Peyer's patch (tissue), 4 donors: ENCODE measurements at regions not wholly inside any gene's neighbourhood (a gene's known extent, or its start where the extent isn't known, plus 50 kb on each side); places are given as distances from the start of the nearest gene placed in this dataset.
"Not testable (repeated sequence)": the region's sequence is repeated elsewhere in the genome, so short reads cannot be mapped to it uniquely, and the experiment has no call there.

Experiments used
- DNase-seq, 3 donors: peaks; one replicate each; pipeline ENCODE4 v3.0.0-alpha.2; 2017 to 2019
- H3K27ac ChIP-seq, 4 donors: fragments of 200-600 bp; sonication (generic); one replicate each; pipeline ENCODE4 v1.5.1; 2016 to 2019
- H3K27me3 ChIP-seq, 2 donors: fragments of 200-600 bp; sonication (generic); one replicate each; pipeline ENCODE4 v1.5.1; 2019
- H3K36me3 ChIP-seq, 3 donors: fragments of 200-600 bp; sonication (generic); one replicate each; pipeline ENCODE4 v1.5.1; 2016 to 2019
- H3K4me1 ChIP-seq, 4 donors: fragments of 200-600 bp; sonication (generic); one replicate each; pipeline ENCODE4 v1.5.1; 2016 to 2019
- H3K4me3 ChIP-seq, 4 donors: fragments of 200-600 bp; sonication (generic); 1 replicate in 3 of 4; 2 replicates in 1 of 4; pipeline ENCODE4 v1.5.1; 2016 to 2019; ENCODE audit warnings: mild to moderate bottlenecking in 1 of 4
- H3K9me3 ChIP-seq, 4 donors: fragments of 200-600 bp; sonication (generic); one replicate each; pipeline ENCODE4 v1.5.1; 2016 to 2019; ENCODE audit warnings: mild to moderate bottlenecking in 1 of 4
- POLR2A ChIP-seq, 2 donors: fragments of 450-650 bp; IDR thresholded peaks; one replicate each; pipeline ENCODE4 v1.5.1; 2017; ENCODE audit warnings: antibody characterized with exemption in 2 of 2, mild to moderate bottlenecking in 2 of 2, moderate library complexity in 2 of 2
- TF ChIP-seq, protein P1 (sequence below), 6 experiments: fragments of 450-650 bp in 4 of 6; fragments of 200-600 bp in 2 of 6; sonication (generic) in 1 of 6; IDR thresholded peaks; one replicate each; pipeline ENCODE4 v1.5.1; 2017 to 2019; ENCODE audit warnings: antibody characterized with exemption in 6 of 6, mild to moderate bottlenecking in 3 of 6, moderate library complexity in 1 of 6

DNA sequence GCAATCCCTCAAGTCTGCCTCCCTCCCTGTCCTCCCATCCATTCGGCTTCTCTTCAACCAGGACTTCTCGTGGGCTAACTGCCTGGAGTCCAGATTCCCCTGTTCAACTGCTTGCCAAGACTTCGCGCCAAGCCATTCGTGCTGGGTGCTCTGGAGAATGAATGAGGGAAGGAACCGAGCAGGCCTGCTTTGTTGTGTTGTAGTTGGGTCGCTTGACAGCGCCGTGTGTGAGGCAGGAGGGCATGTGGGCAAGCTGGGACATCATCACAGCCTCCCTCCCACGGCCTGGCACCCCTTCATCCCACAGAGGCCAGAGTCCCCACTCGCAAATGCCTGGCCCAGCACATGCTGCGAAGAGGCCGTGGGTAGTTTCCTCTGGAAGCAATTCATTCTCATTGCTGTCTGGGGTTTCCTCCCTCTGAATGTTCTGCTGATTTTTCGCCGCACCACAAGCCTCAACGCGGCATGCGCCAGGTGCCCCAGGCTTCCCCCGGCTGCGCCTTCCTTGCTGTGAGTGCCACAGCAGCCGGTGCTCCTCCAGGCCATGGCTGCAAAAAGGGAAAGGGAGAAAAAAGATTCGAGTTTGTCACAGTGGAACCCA, 336.0 kb downstream of the QKI start:
- Histone ChIP-seq H3K4me1 (no peaks in the 10 kb centered on the region), H3K36me3 (no peaks in the 10 kb centered on the region), H3K4me3 (no peak overlapping the region), H3K9me3 (no peaks in the 10 kb centered on the region), H3K27ac (no peak overlapping the region), H3K27me3 (no peaks in the 10 kb centered on the region)
- DNase-seq: no peak
- no peak for TF ChIP-seq POLR2A (IDR thresholded peaks at IDR 0.05)
- TF ChIP-seq, protein P1, sequence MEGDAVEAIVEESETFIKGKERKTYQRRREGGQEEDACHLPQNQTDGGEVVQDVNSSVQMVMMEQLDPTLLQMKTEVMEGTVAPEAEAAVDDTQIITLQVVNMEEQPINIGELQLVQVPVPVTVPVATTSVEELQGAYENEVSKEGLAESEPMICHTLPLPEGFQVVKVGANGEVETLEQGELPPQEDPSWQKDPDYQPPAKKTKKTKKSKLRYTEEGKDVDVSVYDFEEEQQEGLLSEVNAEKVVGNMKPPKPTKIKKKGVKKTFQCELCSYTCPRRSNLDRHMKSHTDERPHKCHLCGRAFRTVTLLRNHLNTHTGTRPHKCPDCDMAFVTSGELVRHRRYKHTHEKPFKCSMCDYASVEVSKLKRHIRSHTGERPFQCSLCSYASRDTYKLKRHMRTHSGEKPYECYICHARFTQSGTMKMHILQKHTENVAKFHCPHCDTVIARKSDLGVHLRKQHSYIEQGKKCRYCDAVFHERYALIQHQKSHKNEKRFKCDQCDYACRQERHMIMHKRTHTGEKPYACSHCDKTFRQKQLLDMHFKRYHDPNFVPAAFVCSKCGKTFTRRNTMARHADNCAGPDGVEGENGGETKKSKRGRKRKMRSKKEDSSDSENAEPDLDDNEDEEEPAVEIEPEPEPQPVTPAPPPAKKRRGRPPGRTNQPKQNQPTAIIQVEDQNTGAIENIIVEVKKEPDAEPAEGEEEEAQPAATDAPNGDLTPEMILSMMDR (IDR thresholded peaks at IDR 0.05): no peak

DNA sequence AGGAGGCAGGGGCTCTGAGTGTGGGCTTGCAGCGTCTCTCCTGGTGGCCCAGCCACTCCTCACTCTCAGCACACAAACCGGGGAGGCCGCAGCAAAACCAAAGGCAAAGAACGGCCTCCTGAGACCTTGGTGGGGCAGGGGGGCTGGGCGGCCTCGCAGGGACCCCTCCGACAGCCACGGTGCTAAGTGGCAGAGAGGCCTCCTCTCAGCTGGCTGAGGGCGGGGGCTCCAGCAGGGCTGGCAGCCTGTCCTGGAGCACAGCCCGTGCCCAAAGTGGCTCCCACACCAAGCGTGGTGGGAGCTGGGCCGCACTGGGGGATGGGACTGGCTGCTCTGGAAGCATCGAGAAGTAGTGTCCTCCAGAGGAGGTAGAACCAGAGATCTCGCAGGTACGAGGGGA, 334.4 kb downstream of the QKI start:
- TF ChIP-seq, protein P1 (IDR thresholded peaks at IDR 0.05): no peak
- no peak for TF ChIP-seq POLR2A (IDR thresholded peaks at IDR 0.05)
- no peaks in the 10 kb centered on the region for H3K9me3 ChIP-seq

DNA sequence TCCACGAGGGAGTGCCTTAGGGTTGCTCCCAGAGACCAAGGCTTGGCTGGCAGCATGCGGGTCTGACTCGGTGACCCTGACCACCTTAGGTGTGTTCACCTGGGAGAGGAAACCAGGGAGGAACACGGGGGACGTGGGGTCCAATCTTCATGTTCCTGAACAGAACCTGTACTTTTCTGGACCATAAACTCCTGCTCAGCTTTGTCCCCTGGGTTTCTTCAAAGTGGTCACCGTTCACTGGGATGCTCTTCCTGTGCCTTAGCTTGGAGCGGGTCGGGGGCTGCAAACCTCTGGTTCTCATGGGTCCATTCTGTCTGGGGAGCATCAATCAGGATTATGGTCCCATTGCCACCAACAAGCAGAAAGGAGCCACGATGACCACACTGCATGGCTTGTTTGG, 333.5 kb downstream of the QKI start:
- H3K4me3 ChIP-seq: no peak overlapping the region
- H3K36me3 ChIP-seq: no peaks in the 10 kb centered on the region
- no peak overlapping the region for H3K27ac ChIP-seq
- H3K4me1 ChIP-seq: no peaks in the 10 kb centered on the region
- no peak for DNase-seq
- no peaks in the 10 kb centered on the region for H3K27me3 ChIP-seq
- no peak for TF ChIP-seq POLR2A (IDR thresholded peaks at IDR 0.05)
- TF ChIP-seq, protein P1 (IDR thresholded peaks at IDR 0.05): no peak
- no peaks in the 10 kb centered on the region for H3K9me3 ChIP-seq

More for the DNA sequence above, 334.4 kb downstream of the QKI start:
- no peaks in the 10 kb centered on the region for H3K4me1 ChIP-seq
- H3K27me3 ChIP-seq: no peaks in the 10 kb centered on the region
- H3K4me3 ChIP-seq: no peak overlapping the region
- no peak overlapping the region for H3K27ac ChIP-seq
- H3K36me3 ChIP-seq: no peaks in the 10 kb centered on the region
- no peak for DNase-seq

DNA sequence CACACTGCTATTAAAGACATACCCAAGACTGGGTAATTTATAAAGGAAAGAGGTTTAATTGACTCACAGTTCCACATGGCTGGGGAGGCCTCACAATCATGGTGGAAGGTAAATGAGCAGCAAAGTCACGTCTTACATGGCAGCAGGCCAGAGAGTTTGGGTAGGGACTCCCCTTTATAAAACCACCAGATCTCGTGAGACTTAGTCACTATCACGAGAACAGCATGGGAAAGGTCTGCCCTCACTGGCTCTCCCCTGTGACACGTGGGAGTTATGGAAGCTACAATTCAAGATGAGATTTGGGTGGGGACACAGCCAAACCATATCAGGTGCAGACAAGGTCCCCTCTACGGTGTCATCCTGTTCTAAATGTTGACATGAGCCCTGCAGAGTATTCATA, 332.5 kb downstream of the QKI start:
- H3K36me3 ChIP-seq, H3K9me3 ChIP-seq, H3K27ac ChIP-seq, H3K27me3 ChIP-seq, H3K4me1 ChIP-seq, H3K4me3 ChIP-seq, DNase-seq: not testable (repeated sequence)

DNA sequence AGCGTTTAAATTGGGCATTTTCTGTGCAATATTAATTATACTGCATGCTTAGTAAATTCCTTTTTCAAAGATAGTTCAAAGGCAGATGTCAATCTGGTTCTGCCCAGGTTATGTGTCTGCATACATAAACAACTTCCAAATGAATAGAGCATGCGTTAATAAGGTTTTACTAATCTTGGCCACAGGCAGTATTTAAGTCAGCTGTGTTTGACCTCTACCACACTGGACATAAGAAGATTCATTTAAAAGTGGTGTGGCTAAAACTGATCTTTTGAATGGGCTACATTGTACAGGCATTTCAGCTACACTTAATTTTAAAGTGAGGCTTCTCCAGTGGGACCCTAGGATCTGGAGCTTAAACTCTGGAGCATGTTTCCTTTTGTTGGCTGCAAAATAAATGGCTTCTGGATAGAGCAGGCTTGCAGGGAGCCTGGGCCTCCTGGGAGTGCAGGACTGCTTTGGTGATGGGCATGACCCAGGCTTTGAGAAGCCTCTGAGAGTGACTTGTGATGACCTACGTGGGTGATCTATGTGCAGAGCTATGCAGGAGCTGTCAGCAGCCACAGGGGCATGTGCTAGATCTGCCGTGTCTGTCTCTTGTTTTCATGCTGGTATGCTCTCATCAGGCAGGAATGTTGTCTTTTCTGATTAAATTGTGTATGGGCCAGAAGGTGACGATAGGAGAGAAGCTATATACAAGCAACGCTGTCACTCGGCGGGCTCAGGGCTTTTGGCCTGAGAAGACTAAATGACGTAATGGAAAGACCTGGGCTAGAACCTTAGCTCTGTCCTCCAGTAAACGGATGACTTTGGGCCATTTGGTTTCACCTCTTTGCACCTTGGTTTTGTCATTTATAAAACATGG, 331.2 kb downstream of the QKI start:
- H3K27me3 ChIP-seq: no peaks in the 10 kb centered on the region
- H3K9me3 ChIP-seq: peaks cover 0 to 4% (median 0%) of the 10 kb centered on the region in 4 donors
- TF ChIP-seq, protein P1 (IDR thresholded peaks at IDR 0.05): no peak
- no peak for TF ChIP-seq POLR2A (IDR thresholded peaks at IDR 0.05)
- DNase-seq: no peak
- no peaks in the 10 kb centered on the region for H3K36me3 ChIP-seq
- no peak overlapping the region for H3K4me3 ChIP-seq
- no peak overlapping the region for H3K27ac ChIP-seq
- no peaks in the 10 kb centered on the region for H3K4me1 ChIP-seq

DNA sequence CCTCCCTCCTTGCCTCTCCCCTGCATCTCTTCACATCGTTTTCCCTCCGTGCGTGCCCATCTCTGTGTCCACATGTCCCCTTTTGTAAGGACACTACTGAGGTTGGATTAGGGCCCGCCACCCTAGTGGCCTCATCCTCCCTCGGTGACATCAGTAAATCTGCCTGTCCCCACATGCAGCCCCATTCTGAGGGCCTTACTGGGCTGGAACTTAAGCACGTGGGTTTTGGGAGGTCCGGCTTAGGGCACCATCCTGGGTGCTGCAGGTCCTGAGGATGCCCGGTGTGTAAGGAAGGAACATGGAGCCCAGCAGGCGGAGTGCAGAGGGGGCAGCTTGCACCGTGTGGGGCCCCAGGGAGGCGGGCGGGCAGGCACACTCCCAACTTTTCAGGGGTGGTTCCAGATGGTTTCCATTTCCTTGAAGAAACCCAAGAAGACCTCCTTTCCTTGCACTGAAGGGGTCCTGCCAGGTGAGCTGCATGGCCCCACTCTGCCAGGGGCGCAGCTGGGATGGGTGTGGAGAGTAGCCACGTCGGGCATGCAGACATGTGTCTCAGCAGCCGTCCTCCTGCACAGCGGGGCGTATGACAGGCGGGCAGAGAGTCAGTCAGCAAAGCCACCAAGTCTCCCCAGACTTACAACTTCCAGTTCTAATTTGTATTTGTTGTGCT, 329.9 kb downstream of the QKI start:
- DNase-seq: no peak
- Histone ChIP-seq H3K9me3 (peaks cover 0 to 4% (median 0%) of the 10 kb centered on the region in 4 donors), H3K36me3 (no peaks in the 10 kb centered on the region), H3K27me3 (no peaks in the 10 kb centered on the region), H3K27ac (no peak overlapping the region), H3K4me1 (no peaks in the 10 kb centered on the region), H3K4me3 (no peak overlapping the region)
- TF ChIP-seq POLR2A (IDR thresholded peaks at IDR 0.05): no peak
- TF ChIP-seq, protein P1 (IDR thresholded peaks at IDR 0.05): no peak
